ENCODE measurements at regions not wholly inside any gene's neighbourhood (a gene's known extent, or its start where the extent isn't known, plus 50 kb on each side); places are given as distances from the start of the nearest gene placed in this dataset.

DNA sequence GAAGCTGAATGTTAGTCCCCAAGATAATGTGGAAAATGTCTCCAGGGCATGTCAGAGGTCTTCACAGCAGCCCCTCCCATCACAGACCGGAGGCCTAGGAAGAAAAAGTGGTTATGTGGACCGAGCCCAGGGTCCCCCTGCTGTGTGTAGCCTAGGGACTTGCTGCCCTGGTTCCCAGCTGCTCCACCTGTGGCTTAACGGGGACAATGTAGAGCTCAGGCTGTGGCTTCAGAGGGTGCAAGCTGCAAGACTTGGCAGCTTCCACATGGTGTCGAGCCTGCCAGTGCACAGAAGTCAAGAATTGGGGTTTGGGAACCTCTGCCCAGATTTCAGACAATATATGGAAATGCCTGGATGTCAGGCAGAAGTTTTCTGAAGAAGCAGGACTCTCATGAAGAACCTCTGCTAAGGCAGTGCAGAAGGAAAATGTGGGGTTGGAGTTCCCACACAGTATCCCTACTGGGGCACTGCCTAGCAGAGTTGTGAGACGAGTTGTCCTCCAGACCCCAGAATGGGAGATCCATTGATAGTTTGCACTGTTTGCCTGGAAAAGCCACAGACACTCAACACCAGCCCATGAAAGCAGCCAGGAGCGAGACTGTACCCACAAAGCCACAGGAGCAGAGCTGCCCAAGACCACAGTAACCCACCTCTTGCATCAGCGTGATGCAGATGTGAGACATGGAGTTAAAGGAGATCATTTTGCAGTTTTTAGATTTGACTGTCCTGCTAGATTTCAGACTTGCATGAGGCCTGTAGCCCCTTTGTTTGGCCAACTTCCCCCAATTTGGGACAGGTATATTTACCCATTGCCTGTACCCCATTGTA lies 204.9 kb downstream of the MRPL39 start:
- TF ChIP-seq EP300 (IDR thresholded peaks at IDR 0.05; ENCODE audit: borderline replicate concordance): no peak
- TF ChIP-seq, protein P1, sequence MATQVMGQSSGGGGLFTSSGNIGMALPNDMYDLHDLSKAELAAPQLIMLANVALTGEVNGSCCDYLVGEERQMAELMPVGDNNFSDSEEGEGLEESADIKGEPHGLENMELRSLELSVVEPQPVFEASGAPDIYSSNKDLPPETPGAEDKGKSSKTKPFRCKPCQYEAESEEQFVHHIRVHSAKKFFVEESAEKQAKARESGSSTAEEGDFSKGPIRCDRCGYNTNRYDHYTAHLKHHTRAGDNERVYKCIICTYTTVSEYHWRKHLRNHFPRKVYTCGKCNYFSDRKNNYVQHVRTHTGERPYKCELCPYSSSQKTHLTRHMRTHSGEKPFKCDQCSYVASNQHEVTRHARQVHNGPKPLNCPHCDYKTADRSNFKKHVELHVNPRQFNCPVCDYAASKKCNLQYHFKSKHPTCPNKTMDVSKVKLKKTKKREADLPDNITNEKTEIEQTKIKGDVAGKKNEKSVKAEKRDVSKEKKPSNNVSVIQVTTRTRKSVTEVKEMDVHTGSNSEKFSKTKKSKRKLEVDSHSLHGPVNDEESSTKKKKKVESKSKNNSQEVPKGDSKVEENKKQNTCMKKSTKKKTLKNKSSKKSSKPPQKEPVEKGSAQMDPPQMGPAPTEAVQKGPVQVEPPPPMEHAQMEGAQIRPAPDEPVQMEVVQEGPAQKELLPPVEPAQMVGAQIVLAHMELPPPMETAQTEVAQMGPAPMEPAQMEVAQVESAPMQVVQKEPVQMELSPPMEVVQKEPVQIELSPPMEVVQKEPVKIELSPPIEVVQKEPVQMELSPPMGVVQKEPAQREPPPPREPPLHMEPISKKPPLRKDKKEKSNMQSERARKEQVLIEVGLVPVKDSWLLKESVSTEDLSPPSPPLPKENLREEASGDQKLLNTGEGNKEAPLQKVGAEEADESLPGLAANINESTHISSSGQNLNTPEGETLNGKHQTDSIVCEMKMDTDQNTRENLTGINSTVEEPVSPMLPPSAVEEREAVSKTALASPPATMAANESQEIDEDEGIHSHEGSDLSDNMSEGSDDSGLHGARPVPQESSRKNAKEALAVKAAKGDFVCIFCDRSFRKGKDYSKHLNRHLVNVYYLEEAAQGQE (IDR thresholded peaks at IDR 0.05; ENCODE audit: low read depth): no peak
- TF ChIP-seq TCF12 (IDR thresholded peaks at IDR 0.05; ENCODE audit: low read depth): no peak
- no peak for TF ChIP-seq RAD21 (IDR thresholded peaks at IDR 0.05; ENCODE audit: low read depth)
- no peak for TF ChIP-seq ZBTB7A (IDR thresholded peaks at IDR 0.05; ENCODE audit: low read depth)
- TF ChIP-seq, protein P2, sequence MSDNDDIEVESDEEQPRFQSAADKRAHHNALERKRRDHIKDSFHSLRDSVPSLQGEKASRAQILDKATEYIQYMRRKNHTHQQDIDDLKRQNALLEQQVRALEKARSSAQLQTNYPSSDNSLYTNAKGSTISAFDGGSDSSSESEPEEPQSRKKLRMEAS (IDR thresholded peaks at IDR 0.05): no peak
- no peak for TF ChIP-seq TEAD4 (IDR thresholded peaks at IDR 0.05)
- TF ChIP-seq, protein P3, sequence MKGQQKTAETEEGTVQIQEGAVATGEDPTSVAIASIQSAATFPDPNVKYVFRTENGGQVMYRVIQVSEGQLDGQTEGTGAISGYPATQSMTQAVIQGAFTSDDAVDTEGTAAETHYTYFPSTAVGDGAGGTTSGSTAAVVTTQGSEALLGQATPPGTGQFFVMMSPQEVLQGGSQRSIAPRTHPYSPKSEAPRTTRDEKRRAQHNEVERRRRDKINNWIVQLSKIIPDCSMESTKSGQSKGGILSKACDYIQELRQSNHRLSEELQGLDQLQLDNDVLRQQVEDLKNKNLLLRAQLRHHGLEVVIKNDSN (IDR thresholded peaks at IDR 0.05): no peak
- no peak for TF ChIP-seq CEBPB (IDR thresholded peaks at IDR 0.05)
- no peak for TF ChIP-seq NFIC (IDR thresholded peaks at IDR 0.05)
- TF ChIP-seq CREB1 (IDR thresholded peaks at IDR 0.05; ENCODE audit: low read depth): no peak
- TF ChIP-seq FOXM1 (IDR thresholded peaks at IDR 0.05; ENCODE audit: borderline replicate concordance, low read depth): no peak
